Transverse colon (tissue), 4 donors: ENCODE measurements at regions not wholly inside any gene's neighbourhood (a gene's known extent, or its start where the extent isn't known, plus 50 kb on each side); places are given as distances from the start of the nearest gene placed in this dataset.

Experiments used
- DNase-seq: peaks from one replicate; pipeline ENCODE4 v3.0.0-alpha.2; 2019
- H3K27ac ChIP-seq, 4 donors: fragments of 200-600 bp; sonication (generic); 2 replicates each; pipeline ENCODE4 v1.5.1; 2016 to 2018; ENCODE audit warnings: inconsistent platforms in 4 of 4
- H3K27me3 ChIP-seq: fragments of 200-600 bp; sonication (generic); 2 replicates; pipeline ENCODE4 v1.5.1; 2017; ENCODE audit warnings: inconsistent platforms
- H3K36me3 ChIP-seq, 4 donors: fragments of 200-600 bp; sonication (generic); 2 replicates each; pipeline ENCODE4 v1.5.1; 2017 to 2019; ENCODE audit warnings: inconsistent platforms in 4 of 4
- H3K4me1 ChIP-seq, 4 donors: fragments of 200-600 bp; sonication (generic); 2 replicates each; pipeline ENCODE4 v1.5.1; 2017 to 2020; ENCODE audit warnings: inconsistent platforms in 4 of 4
- H3K4me3 ChIP-seq, 4 donors: fragments of 200-600 bp; sonication (generic); 1 replicate in 1 of 4; 2 replicates in 3 of 4; pipeline versions ENCODE4 v1.5.1 to v1.6.1; 2017 to 2019; ENCODE audit warnings: inconsistent platforms in 4 of 4
- H3K9me3 ChIP-seq, 2 donors: fragments of 200-600 bp; sonication (generic); 2 replicates each; pipeline ENCODE4 v1.5.1; 2017 to 2019; ENCODE audit warnings: inconsistent platforms in 2 of 2
- EP300 ChIP-seq: sonication (generic); formaldehyde crosslinking; IDR thresholded peaks from one replicate; pipeline ENCODE4 v1.6.1; 2017; ENCODE audit warnings: antibody characterized with exemption, low read depth
- POLR2A ChIP-seq: fragments of 450-650 bp; IDR thresholded peaks from one replicate; pipeline ENCODE4 v1.6.1; 2016; ENCODE audit warnings: antibody characterized with exemption, mild to moderate bottlenecking, moderate library complexity
- POLR2AphosphoS5 ChIP-seq, 3 donors: sonication (generic); formaldehyde crosslinking; IDR thresholded peaks; one replicate each; pipeline ENCODE4 v1.6.1; 2016; ENCODE audit warnings: antibody characterized with exemption in 3 of 3
- WGBS, 2 donors: methylation state at CpG; one replicate each; pipeline ENCODE4 v1.1.5; 2018; ENCODE audit warnings: low coverage in 1 of 2; 5-methylcytosine and 5-hydroxymethylcytosine counted together
- in situ Hi-C, 4 donors: fragments of 200-750 bp; cut with MboI; loops; one replicate each; pipeline versions ENCODE4 v1.15.0 to v1.15.1; 2017; ENCODE audit warnings: low sequenced_read_pairs in 3 of 4, low pct_ligation_motif_present in 1 of 4, low pct_unique_long_range_greater_than_20kb in 1 of 4
- intact Hi-C: fragments of 100-400 bp; cut with DNase I; formaldehyde crosslinking; loops from one replicate; pipeline ENCODE4 v1.15.1; 2023; ENCODE audit warnings: low total_unique reads
- TF ChIP-seq, protein P1 (sequence below), 5 experiments: fragments of 200-600 bp in 3 of 5; fragments of 450-650 bp in 2 of 5; sonication (generic) in 3 of 5; IDR thresholded peaks; 1 replicate in 2 of 5; 2 replicates in 3 of 5; pipeline ENCODE4 v1.5.1; 2016 to 2017; ENCODE audit warnings: antibody characterized with exemption in 5 of 5, inconsistent platforms in 3 of 5, mild to moderate bottlenecking in 2 of 5, moderate library complexity in 1 of 5

DNA sequence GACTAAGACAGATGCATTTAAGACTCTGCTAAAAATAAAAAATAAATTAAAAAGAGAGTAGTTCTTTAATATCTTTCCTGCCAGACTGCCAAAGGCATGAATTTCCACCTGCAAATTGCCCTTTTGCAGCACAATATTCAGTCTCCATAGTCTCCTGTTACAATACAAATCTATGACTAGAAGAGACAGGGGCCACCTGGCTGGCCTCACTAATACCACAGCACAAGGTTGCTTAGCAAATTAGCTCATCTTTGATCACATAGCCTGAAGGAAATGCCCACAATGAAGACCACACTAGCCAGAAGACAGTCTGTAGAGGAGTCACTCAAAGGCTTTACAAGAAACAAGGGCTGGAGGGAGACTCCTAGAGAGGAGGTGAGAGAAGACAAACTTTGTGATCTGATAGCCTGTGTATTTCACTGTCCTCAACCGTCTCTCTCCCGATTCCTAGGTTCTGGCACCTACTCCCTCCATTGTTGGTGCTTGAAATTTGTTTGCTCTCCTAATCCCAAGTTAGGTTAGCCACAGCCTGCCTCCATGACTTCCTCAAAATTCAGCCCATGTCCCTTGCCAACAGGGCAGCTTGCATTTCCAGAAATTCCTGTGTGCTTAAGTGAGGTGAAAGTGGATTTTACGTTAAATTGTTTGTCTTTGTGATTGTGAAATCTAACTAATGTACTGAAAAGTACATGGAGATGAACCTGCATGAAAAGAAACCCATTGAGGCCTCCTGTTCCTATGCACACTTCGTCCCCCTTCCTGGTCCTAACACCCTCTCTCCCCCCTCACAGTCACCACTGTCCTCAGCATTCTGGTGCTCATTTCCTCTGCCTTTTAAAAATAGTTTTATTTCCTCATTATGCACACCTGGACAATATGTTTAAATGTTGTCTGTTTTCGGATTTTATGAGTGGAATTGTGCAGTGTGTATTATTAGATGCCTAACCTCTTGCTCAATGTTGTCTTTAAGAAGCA, 88.7 kb upstream of the PLXNC1 start:
- Histone ChIP-seq H3K4me3 (no peak overlapping the region), H3K36me3 (no peaks in the 10 kb centered on the region), H3K27ac (peak overlapping the region; percentile 20 to 45 (median 23)), H3K4me1 (peaks cover 0 to 44% (median 19%) of the 10 kb centered on the region in 4 donors), H3K27me3 (no peaks in the 10 kb centered on the region), H3K9me3 (no peaks in the 10 kb centered on the region)
- no peak for DNase-seq
- TF ChIP-seq POLR2A: no peak
- no peak for TF ChIP-seq POLR2AphosphoS5 (IDR thresholded peaks at IDR 0.05)
- TF ChIP-seq, protein P1, sequence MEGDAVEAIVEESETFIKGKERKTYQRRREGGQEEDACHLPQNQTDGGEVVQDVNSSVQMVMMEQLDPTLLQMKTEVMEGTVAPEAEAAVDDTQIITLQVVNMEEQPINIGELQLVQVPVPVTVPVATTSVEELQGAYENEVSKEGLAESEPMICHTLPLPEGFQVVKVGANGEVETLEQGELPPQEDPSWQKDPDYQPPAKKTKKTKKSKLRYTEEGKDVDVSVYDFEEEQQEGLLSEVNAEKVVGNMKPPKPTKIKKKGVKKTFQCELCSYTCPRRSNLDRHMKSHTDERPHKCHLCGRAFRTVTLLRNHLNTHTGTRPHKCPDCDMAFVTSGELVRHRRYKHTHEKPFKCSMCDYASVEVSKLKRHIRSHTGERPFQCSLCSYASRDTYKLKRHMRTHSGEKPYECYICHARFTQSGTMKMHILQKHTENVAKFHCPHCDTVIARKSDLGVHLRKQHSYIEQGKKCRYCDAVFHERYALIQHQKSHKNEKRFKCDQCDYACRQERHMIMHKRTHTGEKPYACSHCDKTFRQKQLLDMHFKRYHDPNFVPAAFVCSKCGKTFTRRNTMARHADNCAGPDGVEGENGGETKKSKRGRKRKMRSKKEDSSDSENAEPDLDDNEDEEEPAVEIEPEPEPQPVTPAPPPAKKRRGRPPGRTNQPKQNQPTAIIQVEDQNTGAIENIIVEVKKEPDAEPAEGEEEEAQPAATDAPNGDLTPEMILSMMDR (IDR thresholded peaks at IDR 0.05): no peak
- TF ChIP-seq EP300: no peak
- intact Hi-C loops (no loop called here), in situ Hi-C loops (no loop called here)
- WGBS, 2 donors: 24 to 45% methylated on average over 3 to 5 of the region's 5 CpGs

DNA sequence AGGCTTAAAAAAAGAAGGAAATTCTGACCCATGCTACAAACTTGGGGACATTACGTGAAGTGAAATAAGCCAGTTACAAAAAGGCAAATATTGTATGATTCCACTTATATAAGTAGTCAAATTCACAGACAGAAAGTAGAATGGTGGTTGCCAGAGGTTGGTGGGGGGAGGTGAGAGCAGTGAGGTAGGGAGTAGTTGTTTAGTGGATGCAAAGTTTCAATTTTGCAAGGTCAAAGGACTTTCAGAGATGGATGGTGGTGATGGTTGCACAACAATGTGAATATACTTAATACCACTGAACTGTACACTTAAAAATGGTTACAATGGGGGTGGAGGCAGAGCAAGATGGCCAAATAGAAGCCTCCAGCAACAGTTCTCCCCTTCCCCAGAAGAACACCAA, 86.2 kb upstream of the PLXNC1 start:
- no peak overlapping the region for H3K4me3 ChIP-seq
- intact Hi-C loops (no loop called here), in situ Hi-C loops (no loop called here)
- peaks cover 0 to 28% (median 12%) of the 10 kb centered on the region in 4 donors for H3K4me1 ChIP-seq
- TF ChIP-seq, protein P1 (IDR thresholded peaks at IDR 0.05): no peak
- TF ChIP-seq EP300 (no peak), POLR2A (no peak), POLR2AphosphoS5 (IDR thresholded peaks at IDR 0.05) (no peak)
- no peaks in the 10 kb centered on the region for H3K36me3 ChIP-seq
- 91 to 100% methylated on average over 1 of the region's 1 CpG for WGBS, 2 donors
- DNase-seq: no peak
- H3K9me3 ChIP-seq: no peaks in the 10 kb centered on the region
- H3K27me3 ChIP-seq: no peaks in the 10 kb centered on the region
- peak overlapping the region in 1 of 4 donors; percentile 46 for H3K27ac ChIP-seq

GRCh38 chr12:94062796-94063635, 85.4 kb upstream of the PLXNC1 start:
- peak; percentile 79 for DNase-seq

More at GRCh38 chr12:94062796-94063635, 85.4 kb upstream of the PLXNC1 start:
- H3K4me1 ChIP-seq: peaks cover 0 to 28% (median 12%) of the 10 kb centered on the region in 4 donors
- no peak overlapping the region for H3K4me3 ChIP-seq
- in situ Hi-C loops: no loop called here
- H3K9me3 ChIP-seq: no peaks in the 10 kb centered on the region
- intact Hi-C loops: no loop called here
- TF ChIP-seq, protein P1 (IDR thresholded peaks at IDR 0.05): no peak
- TF ChIP-seq POLR2AphosphoS5 (IDR thresholded peaks at IDR 0.05) (peak in 2 of 3 donors; percentile 26 to 73), EP300 (no peak), POLR2A (no peak)
- H3K27ac ChIP-seq: peak overlapping the region; percentile 24 to 58 (median 48)
- no peaks in the 10 kb centered on the region for H3K36me3 ChIP-seq
- no peaks in the 10 kb centered on the region for H3K27me3 ChIP-seq
- 65 to 100% methylated on average over 1 to 4 of the region's 4 CpGs for WGBS, 2 donors
